GM18508 (cell line): ENCODE measurements at regions not wholly inside any gene's neighbourhood (a gene's known extent, or its start where the extent isn't known, plus 50 kb on each side); places are given as distances from the start of the nearest gene placed in this dataset.
"Not testable (repeated sequence)": the region's sequence is repeated elsewhere in the genome, so short reads cannot be mapped to it uniquely, and the experiment has no call there.

Experiments
- ATAC-seq: cut with Tn5 transposase; IDR thresholded peaks from one replicate; pipeline ENCODE4 v1.9.1; 2021; ENCODE audit warnings: moderate number of reproducible peaks; ENCODE audit not compliant: insufficient read depth, unreplicated experiment

- not testable (repeated sequence) for ATAC-seq
Observed at GRCh38 chr3:147059500-147059899, 346.8 kb downstream of the ZIC4 start.

- ATAC-seq: no peak
Observed at GRCh38 chr3:147049821-147050220, 356.5 kb downstream of the ZIC4 start.

GRCh38 chr3:147049305-147049704, 357.0 kb downstream of the ZIC4 start:
- ATAC-seq: no peak

- no peak for ATAC-seq
Observed at GRCh38 chr3:147046916-147047315, 359.4 kb downstream of the ZIC4 start.

- ATAC-seq: no peak
Observed at GRCh38 chr3:147038481-147038880, 367.9 kb downstream of the ZIC4 start.

- ATAC-seq: no peak
Observed at GRCh38 chr3:147034359-147034758, 372.0 kb downstream of the ZIC4 start.

- ATAC-seq: no peak
Observed at GRCh38 chr3:147030274-147030673, 376.1 kb downstream of the ZIC4 start.

GRCh38 chr3:147015334-147015733, 391.0 kb downstream of the ZIC4 start:
- ATAC-seq: no peak

GRCh38 chr3:147008886-147009285, 397.5 kb downstream of the ZIC4 start:
- no peak for ATAC-seq

GRCh38 chr3:147008458-147008857, 397.9 kb downstream of the ZIC4 start:
- ATAC-seq: no peak

GRCh38 chr3:147007736-147008245, 398.6 kb downstream of the ZIC4 start:
- ATAC-seq: no peak

- no peak for ATAC-seq
Observed at GRCh38 chr3:147002721-147003120, 397.6 kb upstream of the PLSCR5 start.

- no peak for ATAC-seq
Observed at GRCh38 chr3:147000274-147000673, 395.1 kb upstream of the PLSCR5 start.

- ATAC-seq: no peak
Observed at GRCh38 chr3:146991907-146992306, 386.8 kb upstream of the PLSCR5 start.

GRCh38 chr3:146975476-146975875, 370.3 kb upstream of the PLSCR5 start:
- ATAC-seq: no peak

GRCh38 chr3:146975032-146975431, 369.9 kb upstream of the PLSCR5 start:
- no peak for ATAC-seq

- ATAC-seq: no peak
Observed at GRCh38 chr3:146974001-146974400, 368.9 kb upstream of the PLSCR5 start.

GRCh38 chr3:146972726-146973125, 367.6 kb upstream of the PLSCR5 start:
- ATAC-seq: no peak

- ATAC-seq: no peak
Observed at GRCh38 chr3:146970236-146970635, 365.1 kb upstream of the PLSCR5 start.

- ATAC-seq: no peak
Observed at GRCh38 chr3:146969356-146969755, 364.2 kb upstream of the PLSCR5 start.

- no peak for ATAC-seq
Observed at GRCh38 chr3:146968204-146968651, 363.1 kb upstream of the PLSCR5 start.

- no peak for ATAC-seq
Observed at GRCh38 chr3:146967783-146968182, 362.6 kb upstream of the PLSCR5 start.

- ATAC-seq: no peak
Observed at GRCh38 chr3:146966124-146966523, 361.0 kb upstream of the PLSCR5 start.
